Hepatocyte (in vitro differentiated cells): ENCODE measurements at regions not wholly inside any gene's neighbourhood (a gene's known extent, or its start where the extent isn't known, plus 50 kb on each side); places are given as distances from the start of the nearest gene placed in this dataset.

Experiments
- DNase-seq: peaks from one replicate; pipeline ENCODE4 v3.0.0-alpha.2; 2016; ENCODE audit warnings: low spot score
- H2AFZ ChIP-seq: fragments of 200-600 bp; sonication (generic); 2 replicates; pipeline ENCODE4 v1.6.0; 2016; ENCODE audit warnings: antibody characterized with exemption, mild to moderate bottlenecking
- H3K27ac ChIP-seq: fragments of 200-600 bp; sonication (generic); 2 replicates; pipeline ENCODE4 v1.5.1; 2016; ENCODE audit warnings: mild to moderate bottlenecking
- H3K27me3 ChIP-seq: fragments of 200-600 bp; sonication (generic); 2 replicates; pipeline ENCODE4 v1.6.1; 2016
- H3K36me3 ChIP-seq: fragments of 200-600 bp; sonication (generic); replicated peaks from 2 replicates; pipeline ENCODE4 v1.5.1; 2016; ENCODE audit warnings: low read depth; ENCODE audit not compliant: insufficient read depth
- H3K4me1 ChIP-seq: fragments of 200-600 bp; sonication (generic); 2 replicates; pipeline ENCODE4 v1.5.1; 2016; ENCODE audit warnings: mild to moderate bottlenecking, moderate library complexity; ENCODE audit not compliant: insufficient read depth
- H3K4me2 ChIP-seq: fragments of 200-600 bp; sonication (generic); 2 replicates; pipeline ENCODE4 v1.6.0; 2016
- H3K4me3 ChIP-seq: fragments of 200-600 bp; sonication (generic); 2 replicates; pipeline ENCODE4 v1.5.1; 2016; ENCODE audit warnings: mild to moderate bottlenecking
- H3K79me2 ChIP-seq: fragments of 200-600 bp; sonication (generic); 2 replicates; pipeline ENCODE4 v1.6.0; 2017; ENCODE audit warnings: mild to moderate bottlenecking
- H3K9me2 ChIP-seq: fragments of 200-600 bp; sonication (generic); replicated peaks from 2 replicates; pipeline ENCODE4 v1.6.0; 2017; ENCODE audit warnings: mild to moderate bottlenecking; ENCODE audit not compliant: insufficient read depth
- H3K9me3 ChIP-seq: fragments of 200-600 bp; sonication (generic); 2 replicates; pipeline ENCODE4 v1.5.1; 2016; ENCODE audit warnings: low read depth, mild to moderate bottlenecking
- H4K20me1 ChIP-seq: fragments of 200-600 bp; sonication (generic); 2 replicates; pipeline ENCODE4 v1.6.0; 2016; ENCODE audit warnings: mild to moderate bottlenecking; ENCODE audit not compliant: insufficient read depth, poor library complexity, severe bottlenecking
- CTCF ChIP-seq: fragments of 200-600 bp; sonication (generic); IDR thresholded peaks from 2 replicates; pipeline ENCODE4 v1.5.1; 2016; ENCODE audit warnings: antibody characterized with exemption, mild to moderate bottlenecking; ENCODE audit not compliant: poor library complexity
- EZH2 ChIP-seq: fragments of 200-600 bp; sonication (generic); IDR thresholded peaks from 2 replicates; pipeline ENCODE4 v1.6.1; 2016; ENCODE audit warnings: antibody characterized with exemption, mild to moderate bottlenecking, borderline replicate concordance
- EZH2phosphoT487 ChIP-seq: fragments of 200-600 bp; sonication (generic); IDR thresholded peaks from one replicate; pipeline ENCODE4 v1.6.1; 2018; ENCODE audit warnings: antibody characterized with exemption, mild to moderate bottlenecking, low read depth, moderate library complexity; ENCODE audit not compliant: unreplicated experiment, severe bottlenecking
- WGBS: methylation state at CpG from one replicate; pipeline ENCODE4 v1.1.6; 2016; ENCODE audit warnings: low lambda C conversion rate; ENCODE audit errors: missing lambda C conversion rate; 5-methylcytosine and 5-hydroxymethylcytosine counted together

GRCh38 chr3:116809208-116809607 is 99.6 kb downstream of the TUSC7 start:
- Histone ChIP-seq H4K20me1 (no peaks in the 10 kb centered on the region), H3K27ac (no peak overlapping the region), H3K36me3 (no peaks in the 10 kb centered on the region), H3K9me3 (no peaks in the 10 kb centered on the region), H3K4me3 (no peak overlapping the region), H3K9me2 (no peaks in the 10 kb centered on the region), H3K27me3 (no peaks in the 10 kb centered on the region), H3K4me2 (no peak overlapping the region), H3K79me2 (no peaks in the 10 kb centered on the region), H3K4me1 (no peaks in the 10 kb centered on the region), H2AFZ (no peak overlapping the region)
- DNase-seq = no peak
- WGBS = 80% methylated on average over 4 of the region's 4 CpGs
- no peak for TF ChIP-seq CTCF
- TF ChIP-seq EZH2phosphoT487 = no peak
- no peak for TF ChIP-seq EZH2

- WGBS = 95% methylated on average over 3 of the region's 3 CpGs
Observed at GRCh38 chr3:116811754-116812153, 102.2 kb downstream of the TUSC7 start.

GRCh38 chr3:116812949-116813348 is 103.4 kb downstream of the TUSC7 start:
- Histone ChIP-seq H3K9me2 (no peaks in the 10 kb centered on the region), H3K4me3 (no peak overlapping the region), H4K20me1 (no peaks in the 10 kb centered on the region), H3K27ac (no peak overlapping the region), H3K4me1 (peaks cover 7% of the 10 kb centered on the region), H3K79me2 (no peaks in the 10 kb centered on the region), H3K27me3 (no peaks in the 10 kb centered on the region), H3K9me3 (no peaks in the 10 kb centered on the region), H3K36me3 (no peaks in the 10 kb centered on the region), H2AFZ (no peak overlapping the region), H3K4me2 (no peak overlapping the region)
- no peak for TF ChIP-seq CTCF
- no peak for TF ChIP-seq EZH2phosphoT487
- no peak for DNase-seq

More at GRCh38 chr3:116811754-116812153, 102.2 kb downstream of the TUSC7 start:
- Histone ChIP-seq H4K20me1 (no peaks in the 10 kb centered on the region), H3K27me3 (no peaks in the 10 kb centered on the region), H3K9me2 (no peaks in the 10 kb centered on the region), H3K27ac (no peak overlapping the region), H2AFZ (no peak overlapping the region), H3K4me3 (no peak overlapping the region), H3K4me1 (peaks cover 7% of the 10 kb centered on the region), H3K4me2 (no peak overlapping the region), H3K79me2 (no peaks in the 10 kb centered on the region), H3K9me3 (no peaks in the 10 kb centered on the region), H3K36me3 (no peaks in the 10 kb centered on the region)
- no peak for TF ChIP-seq EZH2
- no peak for TF ChIP-seq CTCF
- TF ChIP-seq EZH2phosphoT487 = no peak
- no peak for DNase-seq

GRCh38 chr3:116815321-116815720 is 105.7 kb downstream of the TUSC7 start:
- TF ChIP-seq EZH2 (no peak), CTCF (no peak), EZH2phosphoT487 (no peak)
- Histone ChIP-seq H3K4me2 (peak overlapping the region; percentile 16), H3K9me3 (no peaks in the 10 kb centered on the region), H4K20me1 (no peaks in the 10 kb centered on the region), H3K36me3 (no peaks in the 10 kb centered on the region), H3K79me2 (no peaks in the 10 kb centered on the region), H2AFZ (no peak overlapping the region), H3K9me2 (no peaks in the 10 kb centered on the region), H3K27ac (no peak overlapping the region), H3K4me3 (no peak overlapping the region), H3K4me1 (peaks cover 7% of the 10 kb centered on the region), H3K27me3 (no peaks in the 10 kb centered on the region)
- WGBS = 89% methylated on average over 1 of the region's 1 CpG
- no peak for DNase-seq
